Umbilical cord (tissue), 1 donor: ENCODE measurements at regions not wholly inside any gene's neighbourhood (a gene's known extent, or its start where the extent isn't known, plus 50 kb on each side); places are given as distances from the start of the nearest gene placed in this dataset.
"Not testable (repeated sequence)": the region's sequence is repeated elsewhere in the genome, so short reads cannot be mapped to it uniquely, and the experiment has no call there.

Experiments
- DNase-seq: peaks from one replicate; pipeline ENCODE4 v3.0.0-alpha.2; 2015; ENCODE audit warnings: low spot score

DNA sequence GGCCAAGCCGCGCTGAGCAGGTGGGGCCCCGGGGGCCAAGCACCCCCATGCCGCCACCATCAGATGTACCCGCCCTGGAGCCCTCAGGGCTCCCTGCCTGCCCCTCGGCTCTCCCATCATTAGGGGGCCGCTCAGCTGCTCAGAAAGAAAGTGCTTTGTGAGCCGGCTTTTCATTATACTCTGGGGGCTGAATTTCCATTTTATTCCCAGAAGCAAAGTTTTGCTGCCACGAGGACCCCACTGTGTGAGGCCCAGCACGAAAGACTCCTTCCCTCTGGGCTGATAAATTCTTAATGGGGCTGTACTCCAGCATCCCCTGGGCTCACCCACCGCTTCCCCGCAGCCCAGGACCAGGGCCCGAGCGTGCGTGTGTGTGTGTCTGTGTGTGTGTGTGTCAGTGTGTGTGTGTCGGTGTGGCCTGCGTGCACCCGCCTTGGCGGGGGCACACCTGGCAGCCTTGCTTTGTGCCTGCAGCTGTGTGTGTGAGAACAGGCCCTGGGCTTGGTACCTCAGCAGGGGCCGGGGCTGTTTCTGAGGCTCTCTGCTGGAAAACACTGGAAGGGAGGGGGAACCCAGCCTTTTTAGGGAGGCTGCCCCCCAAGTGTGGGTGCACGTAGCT is 103.0 kb upstream of the GSE1 start:
- no peak for DNase-seq

DNA sequence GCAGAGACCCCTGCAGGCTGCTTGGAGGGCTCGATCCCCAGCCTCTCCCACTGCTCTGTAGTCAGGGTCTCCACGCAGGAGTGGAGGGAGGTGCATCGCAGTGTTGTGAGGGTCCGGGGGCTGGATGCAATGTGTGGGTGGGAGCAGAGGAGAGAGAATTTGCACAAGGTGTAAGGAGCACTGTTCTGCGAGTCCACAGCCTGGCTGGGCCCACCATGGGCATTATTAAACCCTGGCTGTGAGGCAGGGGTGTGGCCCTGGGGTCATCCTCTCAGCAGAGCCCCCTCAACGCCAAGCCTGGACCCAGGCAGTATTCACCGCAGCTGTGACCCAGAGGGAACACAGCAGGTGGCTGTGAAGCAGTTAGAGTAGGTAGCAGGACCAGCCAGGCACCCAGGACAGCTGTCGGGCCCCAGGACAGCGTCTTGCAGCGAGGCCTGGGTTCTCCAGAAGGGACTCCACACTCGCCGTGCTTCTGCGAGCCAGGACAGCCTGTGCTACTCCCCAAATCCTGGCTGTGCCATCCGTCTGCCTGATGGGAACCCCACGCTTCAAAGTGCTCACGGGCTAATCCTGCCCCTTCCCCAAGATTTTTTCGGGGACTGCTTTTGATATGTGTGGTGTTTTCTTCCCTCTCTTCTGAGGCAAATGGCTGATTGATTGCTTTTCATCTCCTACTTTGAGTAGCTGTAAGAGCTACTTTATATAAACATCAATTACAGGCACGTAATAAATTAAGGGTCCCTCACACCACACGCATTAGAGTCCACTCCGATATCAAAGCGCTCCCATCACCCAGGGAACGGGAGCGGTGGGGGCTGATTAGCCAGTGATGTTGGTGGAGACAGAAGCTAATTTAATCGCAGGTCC is 100.9 kb upstream of the GSE1 start:
- no peak for DNase-seq

DNA sequence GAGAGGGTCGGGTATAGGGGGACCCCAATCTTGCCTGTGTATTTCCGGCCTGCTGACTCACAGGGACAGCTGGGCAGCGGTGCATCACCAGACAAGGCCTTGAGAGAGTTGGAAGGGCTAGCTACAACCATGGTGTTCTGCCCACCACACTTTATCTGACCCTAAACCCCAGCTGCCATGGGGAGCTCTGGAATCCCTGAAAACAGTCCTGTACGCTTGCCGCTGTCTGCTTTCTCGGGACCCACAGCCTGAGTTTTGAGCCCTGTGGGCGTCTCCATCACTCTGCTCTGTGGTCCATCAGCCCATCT is 100.4 kb upstream of the GSE1 start:
- DNase-seq, result no peak

DNA sequence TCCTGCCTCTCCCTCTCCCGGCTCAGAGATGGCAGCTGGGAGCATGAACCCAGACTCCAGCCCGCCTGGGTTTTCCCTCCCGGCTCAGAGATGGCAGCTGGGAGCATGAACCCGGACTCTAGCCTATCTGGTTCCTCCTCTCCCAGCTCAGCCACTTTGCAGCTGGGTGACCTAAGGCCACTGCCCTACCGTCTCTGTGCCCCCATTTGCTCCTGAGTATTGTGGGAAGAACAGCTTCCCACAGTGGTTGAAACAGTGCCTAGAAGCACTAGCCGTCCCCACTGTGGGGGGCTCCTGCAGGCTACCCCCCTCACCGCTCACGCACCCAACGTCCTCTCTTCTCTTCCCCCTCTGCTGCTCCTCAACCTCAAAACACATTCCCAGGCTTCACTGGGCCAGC is 99.9 kb upstream of the GSE1 start:
- DNase-seq, result no peak

DNA sequence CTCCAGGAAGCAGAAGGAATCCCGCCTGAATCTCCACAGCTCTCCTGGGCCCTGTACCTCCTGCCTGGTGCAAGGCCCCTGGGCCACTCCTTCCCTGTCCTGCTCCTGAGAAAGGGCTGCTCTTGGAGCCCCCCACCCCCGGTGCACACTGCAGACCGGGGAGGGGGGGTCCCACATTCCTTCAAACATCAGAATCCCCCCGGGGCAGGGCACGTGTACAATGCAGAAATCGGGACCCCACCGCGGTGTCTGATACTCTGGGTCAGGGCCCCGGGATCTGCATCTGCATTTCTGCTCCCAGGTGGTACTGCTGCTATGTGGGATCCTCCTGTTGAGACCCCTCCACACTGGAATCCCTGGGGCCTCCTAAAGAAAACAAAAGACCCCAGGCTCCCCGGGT is 99.5 kb upstream of the GSE1 start:
- no peak for DNase-seq

DNA sequence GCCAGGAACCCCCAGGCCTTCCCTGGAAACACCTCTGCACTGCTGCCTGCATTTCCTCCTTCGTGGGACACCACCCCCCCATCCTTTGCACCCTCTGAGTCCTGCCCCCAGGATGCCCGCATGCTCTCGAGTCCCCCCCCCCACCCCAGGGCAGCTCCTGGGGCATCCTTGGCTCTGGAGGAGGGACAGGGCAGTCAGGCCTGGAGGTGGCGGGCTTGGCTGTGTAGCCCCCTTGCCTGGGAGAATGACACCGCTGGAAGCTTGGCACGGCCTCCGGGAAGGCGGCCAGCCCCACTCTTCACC is 98.9 kb upstream of the GSE1 start:
- DNase-seq, result no peak

DNA sequence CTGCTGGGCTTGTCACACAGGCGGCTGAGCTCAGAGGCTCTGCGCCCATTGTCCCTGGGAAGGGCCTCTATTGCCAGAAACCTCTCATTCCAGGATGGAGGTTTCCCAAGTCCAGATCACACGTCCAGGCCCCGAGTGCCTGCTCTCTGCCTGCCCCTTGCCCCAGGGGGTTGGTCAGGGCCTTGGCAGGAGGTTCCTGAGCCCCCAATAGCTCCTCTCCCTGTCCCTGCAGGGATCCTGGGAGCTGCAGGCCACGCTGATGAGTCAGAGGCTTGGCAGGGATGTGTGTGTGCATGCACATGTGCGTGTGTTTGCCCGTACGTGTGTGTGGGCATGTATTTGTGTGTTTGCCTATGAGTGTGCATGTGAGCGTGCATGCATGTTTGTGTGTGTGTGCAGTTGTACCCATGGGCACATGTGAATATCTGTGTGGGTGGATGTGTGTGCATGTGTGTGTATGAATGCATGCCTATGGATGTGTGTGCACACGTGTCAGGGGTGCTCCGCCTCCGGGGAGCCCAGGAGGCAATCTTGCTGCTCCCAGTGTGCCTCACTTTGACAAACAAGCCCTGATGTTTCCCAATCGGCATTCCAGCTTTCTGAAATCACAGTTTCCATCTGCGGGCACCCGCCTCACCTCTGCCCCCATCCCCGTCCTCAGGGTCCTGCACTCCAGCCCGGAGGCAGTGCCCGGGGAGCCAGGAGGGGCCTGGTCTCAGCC is 98.4 kb upstream of the GSE1 start:
- DNase-seq, result peak; percentile 93

DNA sequence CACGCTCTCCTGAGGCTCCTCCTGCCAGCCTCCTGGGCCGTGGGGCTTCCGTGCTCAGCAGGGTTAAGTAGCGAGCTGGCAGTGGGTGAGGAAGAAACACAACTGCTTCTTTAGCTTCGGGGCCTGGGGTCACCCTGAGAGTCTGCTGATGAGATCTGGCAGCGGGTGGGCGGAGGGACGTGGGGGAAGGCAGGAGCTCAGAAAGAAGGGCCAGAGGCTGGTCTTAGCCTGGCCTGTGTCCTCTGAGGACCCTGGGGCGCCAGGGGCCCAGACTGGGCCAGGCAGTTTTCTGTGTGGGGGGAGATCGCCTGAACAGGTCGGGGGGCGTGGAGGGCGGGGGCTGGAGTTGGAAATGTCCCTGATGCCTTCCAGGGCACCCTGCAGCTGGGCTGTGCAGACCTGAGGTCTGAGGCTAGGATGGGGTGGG is 97.8 kb upstream of the GSE1 start:
- no peak for DNase-seq

DNA sequence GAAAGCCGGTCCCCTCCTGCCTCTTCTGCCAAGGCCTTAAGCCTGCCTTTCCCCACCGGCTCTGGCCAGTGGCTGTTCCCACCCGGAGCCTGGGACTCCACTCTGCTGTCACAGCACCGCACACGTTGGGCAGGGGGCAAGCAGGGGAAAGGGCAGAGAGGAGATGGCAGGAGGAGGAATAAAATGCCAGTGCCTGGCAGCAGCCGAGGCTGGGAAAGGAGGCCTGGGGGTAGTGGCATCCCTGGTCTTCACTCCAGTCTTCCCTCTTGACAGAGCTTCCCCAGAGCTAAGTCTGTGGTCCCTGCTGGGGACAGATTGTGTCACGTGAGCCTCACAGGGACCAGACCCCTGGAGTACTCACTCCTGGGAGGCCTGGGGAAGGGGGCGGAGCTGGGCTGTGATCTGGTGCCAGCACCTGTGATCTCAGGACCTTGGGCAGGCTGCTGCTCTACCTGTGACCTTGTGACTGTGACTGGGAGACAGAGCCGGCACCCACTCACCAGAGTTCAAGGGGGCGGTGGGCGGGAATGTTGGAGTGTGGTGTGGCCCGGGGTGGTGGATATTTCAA is 97.2 kb upstream of the GSE1 start:
- no peak for DNase-seq

DNA sequence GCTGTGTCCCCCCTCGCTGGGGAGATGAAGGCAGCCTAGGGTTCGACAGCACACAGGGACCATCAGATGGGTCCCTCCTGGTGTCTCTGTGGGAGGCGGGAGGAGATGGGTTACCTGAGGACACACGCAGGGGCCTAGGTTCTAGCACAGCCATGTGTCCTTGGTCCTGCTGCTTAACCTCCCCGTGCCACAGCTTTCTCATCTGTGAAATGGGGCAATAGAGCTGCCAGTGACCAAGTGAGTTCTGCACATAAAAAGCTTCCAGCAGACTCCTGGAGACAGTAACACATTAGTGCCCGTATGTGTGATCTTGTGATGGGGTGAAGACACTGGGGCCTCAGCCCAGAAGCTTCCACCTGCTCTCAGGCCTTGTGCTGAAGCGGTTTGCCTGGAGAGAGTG is 96.0 kb upstream of the GSE1 start:
- no peak for DNase-seq

DNA sequence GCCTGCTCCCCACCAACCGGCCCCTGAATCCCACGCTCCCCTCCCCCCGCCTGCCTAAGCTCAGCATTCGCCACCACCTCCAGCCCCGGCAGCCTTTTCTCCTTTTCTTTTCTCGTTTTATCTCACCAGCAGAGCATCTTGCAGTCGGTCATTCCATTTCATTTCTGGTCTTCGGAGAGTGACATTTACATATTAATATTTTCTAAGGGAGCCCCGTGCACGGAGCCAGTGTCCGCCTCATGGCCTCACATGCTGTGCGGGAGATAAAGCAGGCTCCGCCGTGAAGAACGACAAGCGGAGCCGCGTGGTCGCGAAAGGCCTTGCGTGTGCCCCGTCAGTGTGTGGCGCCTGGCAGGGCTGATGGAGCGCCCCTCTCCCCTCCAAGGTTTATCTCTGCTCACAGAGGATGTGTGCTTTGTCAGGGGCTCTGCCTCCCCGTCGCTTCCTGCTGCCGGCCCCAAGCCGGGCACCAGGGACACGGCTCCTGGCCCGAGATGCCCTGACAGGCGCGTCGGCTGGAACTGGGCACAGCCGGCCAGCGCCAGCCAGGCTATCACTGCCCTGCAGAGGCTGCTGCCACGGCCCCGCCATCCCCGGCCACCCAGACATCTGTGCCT is 95.5 kb upstream of the GSE1 start:
- DNase-seq, result no peak

DNA sequence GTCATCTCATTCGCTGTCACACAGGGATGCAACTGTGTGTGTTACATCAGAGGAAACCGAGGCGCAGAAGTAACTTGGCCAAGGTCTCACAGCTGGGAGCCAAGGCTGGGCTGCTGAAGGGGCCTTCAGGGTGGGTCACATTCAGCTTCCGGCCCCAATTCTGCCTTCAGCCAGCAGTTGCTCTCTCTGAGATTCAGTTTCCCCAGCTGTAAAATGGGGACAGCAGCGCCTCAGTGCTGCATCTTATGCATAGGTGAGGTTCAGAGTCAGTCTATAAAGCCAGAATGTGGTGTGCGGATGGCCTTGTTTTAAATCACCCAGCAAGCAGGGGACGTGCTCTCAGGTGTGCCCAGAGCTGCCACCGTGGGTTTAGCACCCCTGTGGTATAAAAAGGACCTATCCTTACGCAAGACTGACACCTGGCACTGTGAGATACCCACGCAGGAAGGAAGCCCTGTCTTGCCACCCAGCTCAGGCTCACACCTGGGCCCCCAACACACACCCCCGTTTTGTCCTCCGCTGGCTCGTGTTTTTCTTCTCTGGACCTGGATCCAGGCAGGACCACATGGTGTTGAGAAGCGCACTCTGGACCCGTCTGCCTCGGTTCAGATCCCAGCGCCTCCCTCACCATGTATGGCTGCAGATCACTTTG is 94.6 kb upstream of the GSE1 start:
- no peak for DNase-seq

DNA sequence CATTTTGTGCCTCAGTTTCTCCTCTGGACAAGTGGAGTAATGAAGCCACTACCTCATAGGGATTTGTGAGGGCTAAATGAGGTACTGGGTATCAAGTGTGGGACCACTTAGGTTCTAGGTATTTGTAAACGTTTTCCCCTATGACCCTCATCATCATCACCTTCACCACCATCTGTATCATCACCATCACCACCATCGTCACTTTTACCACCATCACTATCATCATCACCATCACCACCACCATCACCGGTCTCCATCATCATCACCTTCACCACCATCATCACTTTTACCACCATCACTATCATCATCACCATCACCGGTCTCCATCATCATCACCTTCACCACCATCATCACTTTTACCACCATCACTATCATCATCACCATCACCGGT is 94.1 kb upstream of the GSE1 start:
- DNase-seq, result not testable (repeated sequence)

DNA sequence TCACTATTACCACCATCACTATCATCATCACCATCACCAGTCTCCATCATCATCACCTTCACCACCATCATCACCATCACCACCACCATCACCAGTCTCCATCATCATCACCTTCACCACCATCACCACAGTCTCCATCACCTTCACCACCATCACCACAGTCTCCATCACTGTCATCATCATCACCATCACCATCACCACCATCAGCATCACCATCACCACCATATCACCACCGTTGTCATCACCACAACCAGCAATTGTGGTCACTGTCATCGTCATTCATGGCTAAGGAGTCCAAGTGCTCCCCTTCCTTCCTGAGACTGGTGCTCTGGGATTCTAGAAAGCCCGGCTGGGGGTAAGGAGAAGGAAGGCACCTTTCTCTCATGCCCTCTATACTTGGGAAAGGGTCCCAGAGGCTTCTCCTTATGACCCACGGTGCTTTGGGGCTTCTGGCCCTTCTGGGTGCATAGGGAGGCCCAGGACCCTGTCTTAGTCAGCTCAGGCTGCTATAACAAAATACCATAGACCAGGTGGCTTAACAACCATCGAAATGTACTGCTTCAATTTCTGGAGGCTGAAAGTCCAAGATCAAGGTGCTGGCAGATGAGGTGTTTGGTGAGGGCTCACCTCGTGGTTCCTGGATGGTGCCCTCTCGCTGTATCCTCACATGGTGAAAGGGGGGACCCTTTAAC is 93.4 kb upstream of the GSE1 start:
- no peak for DNase-seq

DNA sequence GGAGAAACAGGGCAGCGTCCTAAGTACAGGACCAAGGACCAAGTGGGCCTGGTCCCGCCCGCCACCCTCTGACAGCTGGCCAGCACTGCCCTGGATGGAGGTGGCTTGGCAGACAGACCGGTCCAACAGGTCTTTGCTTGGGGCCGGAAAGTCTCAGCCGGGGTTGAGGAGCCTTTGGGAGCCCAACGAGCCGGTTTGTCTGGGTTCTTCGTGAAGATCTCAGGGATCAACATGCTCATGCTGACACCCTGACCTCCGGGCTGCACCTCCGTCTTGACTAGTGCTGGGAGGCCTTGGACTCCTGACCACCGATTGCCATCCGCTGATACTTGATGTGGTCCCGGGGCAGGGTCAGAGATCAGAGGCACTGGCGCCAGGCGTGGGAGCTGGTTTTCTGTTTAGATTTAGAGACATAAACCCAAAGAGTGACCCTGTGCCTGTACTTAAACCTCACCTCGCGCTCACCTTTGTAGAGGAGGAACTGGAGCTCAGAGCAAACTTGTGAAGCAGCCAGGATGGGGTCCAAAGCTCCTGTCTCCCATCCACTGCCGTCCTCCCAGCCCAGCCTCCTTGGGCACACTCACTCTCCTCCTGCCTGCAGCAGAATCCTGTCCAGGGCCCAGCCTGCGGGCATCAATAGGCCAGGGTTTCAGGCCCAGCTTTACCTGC is 92.1 kb upstream of the GSE1 start:
- DNase-seq, result peak; percentile 50

DNA sequence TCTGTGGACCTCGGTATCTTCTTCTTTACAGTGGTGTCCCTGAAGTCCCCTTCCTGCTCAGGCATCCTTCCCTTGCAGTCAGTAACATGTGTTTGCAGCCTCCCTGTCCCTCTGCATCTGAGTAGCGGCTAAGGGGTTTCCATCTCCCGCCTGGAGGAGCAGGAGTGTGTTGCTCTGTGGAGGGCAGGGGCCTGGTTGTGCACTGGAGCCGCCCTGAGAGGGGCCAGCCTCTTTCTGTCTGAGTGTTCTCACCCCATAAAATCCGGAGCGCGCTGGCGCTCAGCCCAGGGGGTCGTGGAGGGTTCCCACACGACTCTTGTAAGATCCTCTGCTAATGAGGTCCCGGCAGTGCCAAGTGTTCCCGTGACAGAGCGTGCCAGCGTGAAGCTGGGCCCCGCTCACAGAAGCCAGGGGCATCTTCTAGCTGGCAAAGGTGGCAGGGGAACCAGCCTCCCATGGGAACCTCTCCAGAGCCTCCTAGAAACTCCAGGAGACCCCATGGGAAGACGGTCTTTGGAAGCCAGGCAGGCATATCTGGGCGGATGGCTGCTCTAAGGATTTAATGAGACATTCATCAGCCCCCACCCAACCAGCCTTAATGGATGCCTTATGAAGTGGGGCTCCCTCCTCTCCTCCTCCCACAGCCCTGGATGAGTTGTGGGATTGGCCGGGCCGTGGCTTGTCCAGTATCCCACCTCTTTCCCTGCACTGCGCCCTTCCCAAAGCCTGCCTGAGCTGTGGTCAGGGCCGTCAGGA is 91.4 kb upstream of the GSE1 start:
- DNase-seq, result peak; percentile 82

DNA sequence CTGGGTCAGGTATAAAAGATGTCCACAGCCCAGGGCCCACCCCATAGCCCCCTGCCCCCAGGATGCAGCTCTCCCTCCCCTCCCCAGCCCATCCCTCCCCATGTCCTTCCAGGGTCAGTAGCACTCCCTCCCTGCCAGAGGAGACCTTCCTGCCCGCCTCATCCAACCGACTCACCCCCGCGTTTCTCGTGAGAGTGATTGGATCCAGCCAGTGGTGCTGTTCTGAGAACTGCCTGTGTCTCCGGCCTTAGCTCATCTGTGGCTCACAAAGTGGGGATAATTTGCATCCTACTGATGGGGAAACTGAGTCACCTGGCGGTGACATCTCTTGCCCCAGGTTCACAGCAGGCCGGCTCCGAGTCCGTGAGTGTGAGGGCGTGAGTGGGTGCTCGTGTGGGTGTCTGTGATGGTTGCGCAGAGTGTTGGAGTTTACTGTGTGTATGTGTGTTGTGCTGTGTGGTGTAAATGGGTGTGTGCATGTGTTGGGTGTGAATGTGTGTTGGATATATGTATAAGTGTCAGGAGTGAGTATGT is 90.7 kb upstream of the GSE1 start:
- no peak for DNase-seq

DNA sequence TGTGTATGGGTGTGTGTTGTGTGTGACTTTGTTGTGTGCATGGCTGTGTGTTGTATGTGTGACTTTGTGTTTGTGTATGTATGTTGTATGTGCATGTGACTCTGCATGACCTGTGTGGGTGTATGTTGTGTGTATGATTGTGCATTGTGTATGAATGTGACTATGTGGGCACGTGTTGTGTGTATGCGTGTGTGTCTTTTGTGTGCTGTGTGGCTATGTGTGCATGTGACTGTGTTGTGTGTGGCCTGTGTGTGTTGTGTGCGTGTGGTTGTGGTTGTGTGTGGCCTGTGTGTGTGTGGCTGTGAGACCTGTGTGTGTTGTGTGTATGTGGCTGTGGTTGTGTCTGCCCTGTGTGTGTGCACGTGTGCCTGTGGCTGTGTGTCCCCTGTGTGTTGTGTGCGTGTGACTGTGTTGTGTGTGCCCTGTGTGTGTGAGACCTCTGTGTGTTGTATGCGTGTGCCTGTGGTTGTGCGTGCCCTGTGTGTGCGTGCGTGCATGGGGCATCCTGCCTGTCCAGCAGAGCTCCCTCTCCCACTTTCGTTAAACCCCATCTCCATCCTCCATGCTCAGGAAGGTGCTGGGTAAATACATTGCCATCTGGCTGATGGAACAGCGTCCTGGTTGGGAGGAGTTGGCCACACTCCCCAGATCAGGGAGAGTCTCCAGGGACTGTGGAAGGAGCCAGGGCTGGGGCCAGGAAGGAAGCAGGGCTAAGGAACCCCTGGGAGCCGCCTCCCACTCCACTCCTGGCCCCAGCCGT is 90.1 kb upstream of the GSE1 start:
- DNase-seq, result peak; percentile 62
